ENCODE measurements at regions not wholly inside any gene's neighbourhood (a gene's known extent, or its start where the extent isn't known, plus 50 kb on each side); places are given as distances from the start of the nearest gene placed in this dataset.
"Not testable (repeated sequence)": the region's sequence is repeated elsewhere in the genome, so short reads cannot be mapped to it uniquely, and the experiment has no call there.

- DNase-seq (ENCODE audit: low spot score); ATAC-seq: not testable (repeated sequence)
Measured at GRCh38 chr22:11341387-11342068, 4186.5 kb upstream of the OR11H1 start.

- not testable (repeated sequence) for ATAC-seq; DNase-seq (ENCODE audit: low spot score)
Measured at GRCh38 chr22:11351181-11351580, 4176.8 kb upstream of the OR11H1 start.

- ATAC-seq; DNase-seq (ENCODE audit: low spot score): not testable (repeated sequence)
Measured at GRCh38 chr22:11352287-11352686, 4175.7 kb upstream of the OR11H1 start.

GRCh38 chr22:11360632-11361031 lies 4167.4 kb upstream of the OR11H1 start:
- ATAC-seq (no peak), DNase-seq (ENCODE audit: low spot score) (no peak)

- ATAC-seq; DNase-seq (ENCODE audit: low spot score): not testable (repeated sequence)
Measured at GRCh38 chr22:11361496-11361895, 4166.5 kb upstream of the OR11H1 start.

- ATAC-seq; DNase-seq (ENCODE audit: low spot score): not testable (repeated sequence)
Measured at GRCh38 chr22:11369612-11370307, 4158.2 kb upstream of the OR11H1 start.

GRCh38 chr22:11370311-11370710 lies 4157.7 kb upstream of the OR11H1 start:
- ATAC-seq; DNase-seq (ENCODE audit: low spot score): not testable (repeated sequence)

Measured in left lobe of liver (tissue), 2 donors.